Uterus (tissue), 3 donors: ENCODE measurements at regions not wholly inside any gene's neighbourhood (a gene's known extent, or its start where the extent isn't known, plus 50 kb on each side); places are given as distances from the start of the nearest gene placed in this dataset.

Source experiments
- DNase-seq, 2 donors: peaks; one replicate each; pipeline ENCODE4 v3.0.0-alpha.2; 2019 to 2020
- H3K27ac ChIP-seq, 2 donors: fragments of 200-600 bp; sonication (generic); 1 replicate in 1 of 2; 2 replicates in 1 of 2; pipeline ENCODE4 v1.5.1; 2016 to 2018
- H3K27me3 ChIP-seq, 2 donors: fragments of 200-600 bp; sonication (generic); one replicate each; pipeline ENCODE4 v1.5.1; 2018 to 2019; ENCODE audit warnings: control low read depth in 1 of 2
- H3K36me3 ChIP-seq, 2 donors: fragments of 200-600 bp; sonication (generic); one replicate each; pipeline ENCODE4 v1.5.1; 2019; ENCODE audit warnings: control low read depth in 1 of 2
- H3K4me1 ChIP-seq, 2 donors: fragments of 200-600 bp; sonication (generic); one replicate each; pipeline ENCODE4 v1.5.1; 2018 to 2019; ENCODE audit warnings: control low read depth in 1 of 2
- H3K4me3 ChIP-seq, 2 donors: fragments of 200-600 bp; sonication (generic); 1 replicate in 1 of 2; 2 replicates in 1 of 2; pipeline ENCODE4 v1.5.1; 2018 to 2019; ENCODE audit warnings: mild to moderate bottlenecking in 1 of 2
- H3K9me3 ChIP-seq, 2 donors: fragments of 200-600 bp; sonication (generic); one replicate each; pipeline ENCODE4 v1.5.1; 2019; ENCODE audit warnings: control low read depth in 1 of 2
- POLR2A ChIP-seq, 2 donors: fragments of 450-650 bp; IDR thresholded peaks; one replicate each; pipeline ENCODE4 v1.6.1; 2016; ENCODE audit warnings: antibody characterized with exemption in 2 of 2, mild to moderate bottlenecking in 1 of 2, moderate library complexity in 1 of 2
- intact Hi-C: fragments of 100-400 bp; cut with DNase I; formaldehyde crosslinking; loops from one replicate; pipeline ENCODE4 v1.15.1; 2023; ENCODE audit warnings: low total_unique reads
- TF ChIP-seq, protein P1 (sequence below), 4 experiments: fragments of 200-600 bp in 2 of 4; fragments of 450-650 bp in 2 of 4; sonication (generic) in 2 of 4; IDR thresholded peaks; one replicate each; pipeline ENCODE4 v1.5.1; 2016 to 2019; ENCODE audit warnings: antibody characterized with exemption in 4 of 4, mild to moderate bottlenecking in 2 of 4, moderate library complexity in 1 of 4
- donor health status: DM: yes; HTN: yes; CAD: no.

DNA sequence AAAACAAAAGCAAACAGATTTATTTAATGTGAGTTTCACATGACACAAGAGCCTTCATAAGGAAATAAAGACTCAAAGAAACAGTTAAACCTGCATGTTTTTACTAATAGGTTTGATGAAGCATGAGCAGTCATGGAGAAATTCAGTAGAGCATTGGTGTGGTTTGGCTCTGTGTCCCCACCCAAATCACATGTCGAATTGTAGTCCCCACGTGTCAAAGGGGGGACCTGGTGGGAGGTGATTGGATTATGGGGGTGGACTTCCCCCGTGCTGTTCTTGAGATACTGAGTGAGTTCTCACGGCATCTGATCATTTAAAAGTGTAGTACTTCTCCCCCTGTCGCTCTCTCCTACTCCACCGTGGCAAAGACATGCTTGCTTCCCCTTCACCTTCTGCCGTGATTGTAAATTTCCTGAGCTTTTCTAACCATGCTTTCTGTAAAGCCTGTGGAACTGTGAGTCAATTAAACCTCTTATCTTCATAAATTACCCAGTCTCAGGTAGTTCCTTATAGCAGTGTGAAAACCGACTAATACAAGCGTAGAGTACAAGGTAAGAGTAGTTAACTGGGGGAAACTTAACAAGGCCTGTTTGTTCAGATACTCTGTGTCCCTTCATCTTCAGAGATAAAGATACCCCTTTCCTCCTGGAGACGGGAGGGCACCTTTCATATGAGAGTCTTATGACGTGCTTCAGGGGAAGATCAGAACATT lies 354.8 kb downstream of the SIPA1L2 start:
- H3K27me3 ChIP-seq, result no peaks in the 10 kb centered on the region
- H3K4me1 ChIP-seq, result no peaks in the 10 kb centered on the region
- no peaks in the 10 kb centered on the region for H3K36me3 ChIP-seq
- intact Hi-C loops, result no loop called here
- TF ChIP-seq POLR2A (IDR thresholded peaks at IDR 0.05), result no peak
- TF ChIP-seq, protein P1, sequence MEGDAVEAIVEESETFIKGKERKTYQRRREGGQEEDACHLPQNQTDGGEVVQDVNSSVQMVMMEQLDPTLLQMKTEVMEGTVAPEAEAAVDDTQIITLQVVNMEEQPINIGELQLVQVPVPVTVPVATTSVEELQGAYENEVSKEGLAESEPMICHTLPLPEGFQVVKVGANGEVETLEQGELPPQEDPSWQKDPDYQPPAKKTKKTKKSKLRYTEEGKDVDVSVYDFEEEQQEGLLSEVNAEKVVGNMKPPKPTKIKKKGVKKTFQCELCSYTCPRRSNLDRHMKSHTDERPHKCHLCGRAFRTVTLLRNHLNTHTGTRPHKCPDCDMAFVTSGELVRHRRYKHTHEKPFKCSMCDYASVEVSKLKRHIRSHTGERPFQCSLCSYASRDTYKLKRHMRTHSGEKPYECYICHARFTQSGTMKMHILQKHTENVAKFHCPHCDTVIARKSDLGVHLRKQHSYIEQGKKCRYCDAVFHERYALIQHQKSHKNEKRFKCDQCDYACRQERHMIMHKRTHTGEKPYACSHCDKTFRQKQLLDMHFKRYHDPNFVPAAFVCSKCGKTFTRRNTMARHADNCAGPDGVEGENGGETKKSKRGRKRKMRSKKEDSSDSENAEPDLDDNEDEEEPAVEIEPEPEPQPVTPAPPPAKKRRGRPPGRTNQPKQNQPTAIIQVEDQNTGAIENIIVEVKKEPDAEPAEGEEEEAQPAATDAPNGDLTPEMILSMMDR (IDR thresholded peaks at IDR 0.05), result no peak
- DNase-seq, result no peak
- no peaks in the 10 kb centered on the region for H3K9me3 ChIP-seq
- no peak overlapping the region for H3K27ac ChIP-seq
- no peak overlapping the region for H3K4me3 ChIP-seq

DNA sequence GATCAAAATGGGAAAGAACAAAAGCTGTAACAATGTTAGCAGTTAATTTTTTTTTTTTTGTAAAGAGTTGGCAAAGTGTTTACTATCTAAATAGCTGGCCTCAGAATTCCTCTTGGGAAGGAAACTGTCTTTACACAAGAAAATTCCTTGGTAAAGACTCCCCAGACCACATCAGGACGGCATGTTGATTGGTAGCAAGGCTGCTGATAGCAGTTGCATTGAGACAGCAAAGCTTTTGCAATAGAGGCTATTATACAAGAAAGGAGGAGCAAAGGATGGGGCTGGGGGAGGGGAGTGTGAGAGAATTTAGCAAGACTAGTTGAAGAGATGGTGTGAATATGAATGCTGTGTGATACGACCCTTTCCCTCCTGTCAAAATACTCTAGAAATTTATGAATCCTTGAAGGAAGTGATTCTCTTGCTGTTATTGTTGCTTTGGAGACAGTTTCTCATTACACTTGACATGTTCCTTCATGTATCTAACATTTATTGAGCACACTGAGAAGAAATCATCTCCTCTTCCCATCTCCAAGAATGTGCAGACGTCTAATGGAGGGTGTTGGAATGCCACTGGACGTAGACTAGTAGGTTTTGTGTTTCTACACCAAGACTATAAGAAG lies 355.6 kb downstream of the SIPA1L2 start:
- DNase-seq, result no peak
- no peak overlapping the region for H3K27ac ChIP-seq
- H3K4me3 ChIP-seq, result no peak overlapping the region
- no peak for TF ChIP-seq POLR2A (IDR thresholded peaks at IDR 0.05)
- TF ChIP-seq, protein P1 (IDR thresholded peaks at IDR 0.05), result no peak
- H3K27me3 ChIP-seq, result no peaks in the 10 kb centered on the region
- no peaks in the 10 kb centered on the region for H3K36me3 ChIP-seq
- no peaks in the 10 kb centered on the region for H3K9me3 ChIP-seq
- intact Hi-C loops, result no loop called here
- H3K4me1 ChIP-seq, result no peaks in the 10 kb centered on the region

DNA sequence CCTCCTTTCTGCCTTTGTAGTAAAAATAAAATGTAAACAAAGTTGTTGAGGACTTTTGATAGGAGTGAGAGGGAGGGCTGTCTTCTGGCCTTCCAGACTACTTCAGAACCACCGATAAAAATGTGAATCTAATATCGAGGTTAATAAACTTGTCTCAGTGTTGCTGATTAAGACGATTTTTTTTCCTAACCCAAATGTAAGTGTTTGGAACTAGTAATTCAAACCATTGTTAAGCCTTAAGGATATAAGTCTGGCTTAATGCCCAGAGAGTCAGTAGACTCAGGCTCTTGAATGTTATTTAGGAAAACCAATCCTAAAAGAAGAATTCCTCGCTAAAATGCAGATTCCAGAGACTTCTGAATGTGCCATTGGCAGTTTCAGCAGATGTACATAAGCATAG lies 356.9 kb downstream of the SIPA1L2 start:
- Histone ChIP-seq H3K4me3 (no peak overlapping the region), H3K36me3 (no peaks in the 10 kb centered on the region), H3K27me3 (no peaks in the 10 kb centered on the region), H3K27ac (no peak overlapping the region), H3K9me3 (no peaks in the 10 kb centered on the region), H3K4me1 (no peaks in the 10 kb centered on the region)
- TF ChIP-seq POLR2A (IDR thresholded peaks at IDR 0.05), result no peak
- TF ChIP-seq, protein P1 (IDR thresholded peaks at IDR 0.05), result no peak
- DNase-seq, result no peak
- intact Hi-C loops, result no loop called here

DNA sequence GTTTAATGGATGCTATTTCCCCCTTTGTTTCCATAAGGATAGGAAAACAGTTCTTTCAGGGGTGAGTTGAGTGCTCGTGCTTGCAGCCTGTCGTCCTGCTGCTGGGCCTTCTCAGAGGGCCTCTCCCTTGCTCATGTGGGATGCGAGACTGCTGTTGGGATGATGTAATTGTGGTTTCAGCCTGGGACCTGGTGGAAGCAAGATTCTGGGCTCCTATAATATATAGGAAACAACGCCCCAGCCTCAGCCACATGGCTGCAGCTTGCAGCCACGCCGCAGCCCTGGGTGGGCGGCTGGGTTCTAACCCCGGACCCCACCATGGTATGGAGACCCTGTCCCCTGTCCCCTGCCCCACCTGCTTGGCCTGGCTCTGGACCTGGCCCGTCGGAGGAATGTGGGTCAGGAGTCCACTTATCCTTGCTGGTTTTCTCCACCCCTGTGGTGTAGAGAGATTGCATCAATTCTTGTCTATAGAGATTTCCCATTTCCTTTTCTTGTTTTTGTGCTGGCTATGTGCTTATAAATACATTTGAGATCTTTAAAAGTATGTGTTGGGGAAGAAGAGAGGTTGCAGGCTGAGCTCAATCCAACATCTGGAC lies 357.8 kb downstream of the SIPA1L2 start:
- Histone ChIP-seq H3K27ac (no peak overlapping the region), H3K9me3 (no peaks in the 10 kb centered on the region), H3K27me3 (no peaks in the 10 kb centered on the region), H3K36me3 (no peaks in the 10 kb centered on the region), H3K4me1 (no peaks in the 10 kb centered on the region), H3K4me3 (no peak overlapping the region)
- TF ChIP-seq, protein P1 (IDR thresholded peaks at IDR 0.05), result no peak
- TF ChIP-seq POLR2A (IDR thresholded peaks at IDR 0.05), result no peak
- intact Hi-C loops, result no loop called here
- no peak for DNase-seq

DNA sequence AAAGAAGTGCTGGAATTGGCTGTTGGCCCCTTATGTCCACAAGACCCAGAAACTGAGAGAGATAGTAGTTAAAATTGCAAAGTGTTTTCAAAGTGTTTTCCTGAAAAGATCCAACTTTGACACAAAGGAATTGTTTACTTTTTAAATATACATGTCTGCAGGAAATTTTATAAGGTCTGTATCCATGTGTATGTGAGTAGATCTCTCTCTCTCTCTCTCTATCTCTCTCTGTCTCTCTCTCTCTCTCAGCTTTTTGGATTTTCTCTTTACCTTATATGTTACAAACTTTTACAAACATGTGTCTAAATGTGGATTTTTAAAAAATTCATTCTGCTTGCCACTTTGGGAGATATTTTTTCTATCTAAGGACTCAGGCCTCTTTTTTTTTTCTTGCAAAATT lies 358.6 kb downstream of the SIPA1L2 start:
- Histone ChIP-seq H3K4me1 (no peaks in the 10 kb centered on the region), H3K9me3 (no peaks in the 10 kb centered on the region), H3K27ac (no peak overlapping the region), H3K36me3 (no peaks in the 10 kb centered on the region), H3K27me3 (no peaks in the 10 kb centered on the region), H3K4me3 (no peak overlapping the region)
- no peak for TF ChIP-seq POLR2A (IDR thresholded peaks at IDR 0.05)
- TF ChIP-seq, protein P1 (IDR thresholded peaks at IDR 0.05), result no peak
- no peak for DNase-seq
- intact Hi-C loops, result no loop called here
